Glutamatergic neuron (in vitro differentiated cells): ENCODE measurements at regions not wholly inside any gene's neighbourhood (a gene's known extent, or its start where the extent isn't known, plus 50 kb on each side); places are given as distances from the start of the nearest gene placed in this dataset.

ENCODE experiments used
- DNase-seq: peaks from one replicate; pipeline ENCODE4 v3.0.0; 2022
- H3K27ac Mint-ChIP-seq: one replicate; pipeline ENCODE4 v1.8.0; 2020; ENCODE audit warnings: mild to moderate bottlenecking, mixed read lengths, inconsistent platforms; ENCODE audit not compliant: unreplicated experiment
- H3K27me3 Mint-ChIP-seq: one replicate; pipeline ENCODE4 v1.8.0; 2020; ENCODE audit warnings: mild to moderate bottlenecking, moderate library complexity, mixed read lengths, inconsistent platforms; ENCODE audit not compliant: unreplicated experiment
- H3K36me3 Mint-ChIP-seq: one replicate; pipeline ENCODE4 v1.8.0; 2020; ENCODE audit warnings: mild to moderate bottlenecking, mixed read lengths, inconsistent platforms; ENCODE audit not compliant: unreplicated experiment
- H3K4me1 Mint-ChIP-seq: one replicate; pipeline ENCODE4 v1.8.0; 2020; ENCODE audit warnings: mild to moderate bottlenecking, low read depth, mixed read lengths, inconsistent platforms; ENCODE audit not compliant: unreplicated experiment
- H3K4me3 Mint-ChIP-seq: one replicate; pipeline ENCODE4 v1.8.0; 2020; ENCODE audit warnings: mild to moderate bottlenecking, mixed read lengths, inconsistent platforms; ENCODE audit not compliant: unreplicated experiment
- H3K9me3 Mint-ChIP-seq: one replicate; pipeline ENCODE4 v1.8.0; 2020; ENCODE audit warnings: mild to moderate bottlenecking, moderate library complexity, mixed read lengths, inconsistent platforms; ENCODE audit not compliant: unreplicated experiment
- CTCF ChIP-seq: fragments of 200-600 bp; sonication (generic); IDR thresholded peaks from one replicate; pipeline ENCODE4 v1.5.0; 2021; ENCODE audit not compliant: partially characterized antibody, unreplicated experiment

- no peaks in the 10 kb centered on the region for H3K36me3 Mint-ChIP-seq
- H3K4me3 Mint-ChIP-seq, result no peak overlapping the region
- H3K4me1 Mint-ChIP-seq, result peaks cover 3% of the 10 kb centered on the region
- no peak overlapping the region for H3K27ac Mint-ChIP-seq
- H3K27me3 Mint-ChIP-seq, result no peaks in the 10 kb centered on the region
- DNase-seq, result no peak
- TF ChIP-seq CTCF, result no peak
- H3K9me3 Mint-ChIP-seq, result no peaks in the 10 kb centered on the region
Observed at GRCh38 chr3:160106905-160107861, 118.0 kb upstream of the C3orf80 start.

- Mint-ChIP-seq H3K36me3 (no peaks in the 10 kb centered on the region), H3K4me1 (peaks cover 3% of the 10 kb centered on the region), H3K27me3 (no peaks in the 10 kb centered on the region), H3K4me3 (no peak overlapping the region), H3K27ac (no peak overlapping the region), H3K9me3 (no peaks in the 10 kb centered on the region)
- TF ChIP-seq CTCF, result no peak
- DNase-seq, result no peak
Observed at GRCh38 chr3:160108362-160108761, 116.9 kb upstream of the C3orf80 start.

GRCh38 chr3:160112481-160112880 lies 112.7 kb upstream of the C3orf80 start:
- DNase-seq, result no peak
- Mint-ChIP-seq H3K27ac (no peak overlapping the region), H3K9me3 (no peaks in the 10 kb centered on the region), H3K4me1 (peaks cover 3% of the 10 kb centered on the region), H3K4me3 (no peak overlapping the region), H3K27me3 (no peaks in the 10 kb centered on the region), H3K36me3 (no peaks in the 10 kb centered on the region)
- TF ChIP-seq CTCF, result no peak

- Mint-ChIP-seq H3K36me3 (no peaks in the 10 kb centered on the region), H3K4me3 (no peak overlapping the region), H3K27me3 (no peaks in the 10 kb centered on the region), H3K4me1 (peaks cover 3% of the 10 kb centered on the region), H3K27ac (no peak overlapping the region), H3K9me3 (no peaks in the 10 kb centered on the region)
- no peak for TF ChIP-seq CTCF
- DNase-seq, result no peak
Observed at GRCh38 chr3:160112996-160113395, 112.2 kb upstream of the C3orf80 start.

- no peak overlapping the region for H3K4me3 Mint-ChIP-seq
- no peaks in the 10 kb centered on the region for H3K27me3 Mint-ChIP-seq
- DNase-seq, result no peak
- peaks cover 5% of the 10 kb centered on the region for H3K36me3 Mint-ChIP-seq
- no peaks in the 10 kb centered on the region for H3K9me3 Mint-ChIP-seq
- peaks cover 3% of the 10 kb centered on the region for H3K4me1 Mint-ChIP-seq
- H3K27ac Mint-ChIP-seq, result no peak overlapping the region
- no peak for TF ChIP-seq CTCF
Observed at GRCh38 chr3:160114355-160114995, 110.7 kb upstream of the C3orf80 start.
